ENCODE measurements at regions not wholly inside any gene's neighbourhood (a gene's known extent, or its start where the extent isn't known, plus 50 kb on each side); places are given as distances from the start of the nearest gene placed in this dataset.

- Histone ChIP-seq H3K36me3 (replicated peaks in 1 of 2; ENCODE audit: control insufficient read depth in 1 of 2, insufficient read depth in 2 of 2, low read length in 2 of 2) (no peaks in the 10 kb centered on the region), H3K4me2 (replicated peaks; ENCODE audit: extremely low read depth, low read length, poor library complexity, severe bottlenecking) (no peak overlapping the region), H3K27me3 (ENCODE audit: control insufficient read depth in 2 of 2, insufficient read depth in 2 of 2, low read length in 2 of 2) (no peaks in the 10 kb centered on the region), H4K20me1 (ENCODE audit: insufficient read depth, low read length) (no peaks in the 10 kb centered on the region), H3K4me3 (replicated peaks in 1 of 3; ENCODE audit: low read depth in 2 of 3, low read length in 3 of 3) (no peak overlapping the region), H3K9ac (ENCODE audit: insufficient read depth, low read length, poor library complexity, severe bottlenecking) (no peak overlapping the region), H3K9me3 (replicated peaks in 1 of 2; ENCODE audit: control insufficient read depth in 1 of 2, insufficient read depth in 1 of 2, low read length in 2 of 2) (no peaks in the 10 kb centered on the region), H3K79me2 (ENCODE audit: insufficient read depth, low read length) (no peaks in the 10 kb centered on the region), H2AFZ (ENCODE audit: insufficient read depth, low read depth, low read length, poor library complexity, severe bottlenecking) (no peak overlapping the region), H3K27ac (ENCODE audit: low read depth in 1 of 2, low read length in 2 of 2) (no peak overlapping the region), H3K4me1 (ENCODE audit: control insufficient read depth in 1 of 2, insufficient read depth in 2 of 2, low read length in 2 of 2) (no peaks in the 10 kb centered on the region)
- H3K27ac Mint-ChIP-seq: no peak overlapping the region
- H3K27me3 Mint-ChIP-seq (ENCODE audit: low read depth in 3 of 3): peaks cover 0 to 1% (median 0%) of the 10 kb centered on the region in 3 donors
- no peak for DNase-seq
- no peak for TF ChIP-seq CTCF (IDR thresholded peaks at IDR 0.05)
- intact Hi-C loops (cut with micrococcal nuclease): no loop called here
- no CpG with 5 or more reads among the region's 2 CpGs for WGBS (ENCODE audit: insufficient coverage)
- H3K4me3 Mint-ChIP-seq: no peak overlapping the region
- H3K36me3 Mint-ChIP-seq: no peaks in the 10 kb centered on the region
- peaks cover 0 to 5% (median 0%) of the 10 kb centered on the region in 7 donors for H3K9me3 Mint-ChIP-seq
- H3K4me1 Mint-ChIP-seq: peaks cover 8% of the 10 kb centered on the region
Measured at GRCh38 chr10:36170142-36170719, 528.1 kb upstream of the FZD8 start.

- Histone ChIP-seq H3K27ac (ENCODE audit: low read depth in 1 of 2, low read length in 2 of 2) (no peak overlapping the region), H3K27me3 (ENCODE audit: control insufficient read depth in 2 of 2, insufficient read depth in 2 of 2, low read length in 2 of 2) (no peaks in the 10 kb centered on the region), H4K20me1 (ENCODE audit: insufficient read depth, low read length) (no peaks in the 10 kb centered on the region), H3K9ac (ENCODE audit: insufficient read depth, low read length, poor library complexity, severe bottlenecking) (no peak overlapping the region), H3K79me2 (ENCODE audit: insufficient read depth, low read length) (no peaks in the 10 kb centered on the region), H3K4me3 (replicated peaks in 1 of 3; ENCODE audit: low read depth in 2 of 3, low read length in 3 of 3) (no peak overlapping the region), H3K4me1 (ENCODE audit: control insufficient read depth in 1 of 2, insufficient read depth in 2 of 2, low read length in 2 of 2) (no peaks in the 10 kb centered on the region), H2AFZ (ENCODE audit: insufficient read depth, low read depth, low read length, poor library complexity, severe bottlenecking) (no peak overlapping the region), H3K4me2 (replicated peaks; ENCODE audit: extremely low read depth, low read length, poor library complexity, severe bottlenecking) (no peak overlapping the region), H3K36me3 (replicated peaks in 1 of 2; ENCODE audit: control insufficient read depth in 1 of 2, insufficient read depth in 2 of 2, low read length in 2 of 2) (no peaks in the 10 kb centered on the region), H3K9me3 (replicated peaks in 1 of 2; ENCODE audit: control insufficient read depth in 1 of 2, insufficient read depth in 1 of 2, low read length in 2 of 2) (no peaks in the 10 kb centered on the region)
- no peak overlapping the region for H3K4me3 Mint-ChIP-seq
- no peak for DNase-seq
- peaks cover 0 to 1% (median 0%) of the 10 kb centered on the region in 3 donors for H3K27me3 Mint-ChIP-seq (ENCODE audit: low read depth in 3 of 3)
- intact Hi-C loops (cut with micrococcal nuclease): no loop called here
- peaks cover 8% of the 10 kb centered on the region for H3K4me1 Mint-ChIP-seq
- H3K27ac Mint-ChIP-seq: no peak overlapping the region
- peaks cover 0 to 5% (median 0%) of the 10 kb centered on the region in 7 donors for H3K9me3 Mint-ChIP-seq
- TF ChIP-seq CTCF (IDR thresholded peaks at IDR 0.05): no peak
- no peaks in the 10 kb centered on the region for H3K36me3 Mint-ChIP-seq
- WGBS (ENCODE audit: insufficient coverage): no CpG with 5 or more reads among the region's 2 CpGs
Measured at GRCh38 chr10:36168777-36169176, 526.7 kb upstream of the FZD8 start.
